ENCODE measurements at regions not wholly inside any gene's neighbourhood (a gene's known extent, or its start where the extent isn't known, plus 50 kb on each side); places are given as distances from the start of the nearest gene placed in this dataset.

DNA sequence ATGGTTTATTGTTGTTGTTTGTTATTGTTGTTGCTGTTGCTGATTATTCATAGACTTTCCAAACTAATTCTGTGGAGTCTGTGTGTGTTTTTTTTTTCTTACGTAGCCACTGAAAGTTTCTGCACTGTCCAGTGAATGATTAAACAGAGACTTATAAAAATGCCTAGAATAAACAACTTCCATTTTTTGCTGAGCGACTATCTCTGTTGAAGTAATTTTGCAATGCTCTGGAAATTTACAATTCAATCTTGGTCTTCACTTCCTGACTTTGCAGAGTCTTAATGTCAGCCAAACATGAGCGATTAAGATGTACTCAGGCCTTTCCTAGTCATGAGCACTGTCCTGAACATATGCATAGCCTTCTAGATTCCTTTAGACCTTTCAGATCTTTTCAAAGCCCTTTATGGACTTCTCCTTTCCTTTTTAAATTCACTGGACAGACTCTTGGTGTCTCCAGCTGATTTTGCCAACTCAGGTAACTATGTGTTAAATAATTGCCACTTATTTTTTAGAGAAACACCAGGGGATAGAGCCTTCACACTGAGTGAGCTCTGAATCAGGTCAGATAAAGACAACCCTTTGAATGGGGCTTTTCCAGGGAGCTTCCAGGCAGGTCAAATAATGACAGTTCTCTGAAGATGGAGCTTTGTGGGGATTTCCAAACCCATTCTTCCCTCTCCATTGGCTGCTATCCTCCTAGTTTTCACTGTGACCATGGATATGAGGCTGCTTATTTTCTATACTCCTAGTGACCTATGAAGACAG lies 622.8 kb upstream of the EPHA7 start:
- no peak overlapping the region for H3K9ac ChIP-seq (ENCODE audit: low read length)
- POLR2A ChIA-PET = no interaction called here
- intact Hi-C loops (cut with micrococcal nuclease) = no loop called here
- H3K4me1 Mint-ChIP-seq = no peaks in the 10 kb centered on the region
- no peak overlapping the region for H3K4me2 ChIP-seq (replicated peaks; ENCODE audit: low read depth, low read length, poor library complexity, severe bottlenecking)
- 86% methylated on average over 2 of the region's 3 CpGs for WGBS (ENCODE audit: insufficient coverage)
- H3K27ac Mint-ChIP-seq = no peak overlapping the region
- H3K4me1 ChIP-seq (ENCODE audit: control insufficient read depth in 2 of 2, insufficient read depth in 2 of 2, low read length in 2 of 2) = no peaks in the 10 kb centered on the region
- H3K9me3 Mint-ChIP-seq (ENCODE audit: insufficient read depth) = no peaks in the 10 kb centered on the region
- H3K36me3 ChIP-seq (replicated peaks in 1 of 2; ENCODE audit: control extremely low read depth in 1 of 2, control insufficient read depth in 1 of 2, extremely low read depth in 1 of 2, insufficient read depth in 2 of 2, low read length in 1 of 2) = no peaks in the 10 kb centered on the region
- CTCF ChIA-PET = no interaction called here
- H3K4me3 ChIP-seq (ENCODE audit: control extremely low read depth in 1 of 5, extremely low read depth in 1 of 5, insufficient read depth in 1 of 5, low read depth in 2 of 5, low read length in 4 of 5) = no peak overlapping the region
- no peaks in the 10 kb centered on the region for H3K79me2 ChIP-seq (ENCODE audit: control insufficient read depth, insufficient read depth, low read length)
- no peak overlapping the region for H2AFZ ChIP-seq (ENCODE audit: insufficient read depth, low read depth, low read length, poor library complexity, severe bottlenecking)
- DNase-seq (no peak), ATAC-seq (ENCODE audit: low read depth) (no peak)
- peaks cover 0 to 3% (median 2%) of the 10 kb centered on the region in 3 donors for H3K9me3 ChIP-seq (ENCODE audit: control extremely low read depth in 1 of 3, control insufficient read depth in 2 of 3, insufficient read depth in 1 of 3, low read length in 2 of 3)
- no peak overlapping the region for H3K4me3 Mint-ChIP-seq
- TF ChIP-seq CTCF (IDR thresholded peaks at IDR 0.05) = no peak
- no peak for TF ChIP-seq EZH2 (IDR thresholded peaks at IDR 0.05; ENCODE audit: borderline replicate concordance, insufficient read depth, low read depth, low read length, poor library complexity, severe bottlenecking)
- no peaks in the 10 kb centered on the region for H3K27me3 ChIP-seq (replicated peaks in 1 of 4; ENCODE audit: control extremely low read depth in 1 of 4, control insufficient read depth in 3 of 4, insufficient read depth in 4 of 4, low read length in 3 of 4)
- no peaks in the 10 kb centered on the region for H3K27me3 Mint-ChIP-seq
- H4K20me1 ChIP-seq (ENCODE audit: control insufficient read depth, insufficient read depth, low read length, poor library complexity, severe bottlenecking) = no peaks in the 10 kb centered on the region
- no peak overlapping the region for H3K27ac ChIP-seq (ENCODE audit: low read length in 2 of 2)

DNA sequence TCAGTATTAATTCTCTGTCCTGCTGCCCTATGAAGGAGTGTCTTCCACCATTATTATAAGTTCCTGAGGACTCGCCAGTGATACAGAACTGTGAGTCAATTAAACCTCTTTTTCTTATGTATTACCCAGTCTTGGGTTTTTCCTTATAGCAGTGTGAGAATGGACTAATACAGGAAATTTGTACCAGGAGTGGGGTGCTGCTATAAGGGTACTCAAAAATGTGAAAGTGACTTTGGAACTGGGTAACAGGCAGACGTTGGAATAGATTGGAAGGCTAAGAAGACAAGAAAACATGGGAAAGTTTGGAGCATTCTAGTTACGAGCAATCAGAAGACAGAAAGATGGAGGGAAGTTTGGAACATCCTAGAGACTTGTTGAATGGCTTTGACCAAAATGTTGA lies 616.7 kb upstream of the EPHA7 start:
- POLR2A ChIA-PET = no interaction called here
- H3K36me3 ChIP-seq (replicated peaks in 1 of 2; ENCODE audit: control extremely low read depth in 1 of 2, control insufficient read depth in 1 of 2, extremely low read depth in 1 of 2, insufficient read depth in 2 of 2, low read length in 1 of 2) = no peaks in the 10 kb centered on the region
- no peak overlapping the region for H3K4me2 ChIP-seq (replicated peaks; ENCODE audit: low read depth, low read length, poor library complexity, severe bottlenecking)
- no peak overlapping the region for H3K9ac ChIP-seq (ENCODE audit: low read length)
- intact Hi-C loops (cut with micrococcal nuclease) = no loop called here
- no peak overlapping the region for H3K27ac Mint-ChIP-seq
- no peaks in the 10 kb centered on the region for H3K4me1 Mint-ChIP-seq
- H3K4me3 ChIP-seq (ENCODE audit: control extremely low read depth in 1 of 5, extremely low read depth in 1 of 5, insufficient read depth in 1 of 5, low read depth in 2 of 5, low read length in 4 of 5) = no peak overlapping the region
- H2AFZ ChIP-seq (ENCODE audit: insufficient read depth, low read depth, low read length, poor library complexity, severe bottlenecking) = no peak overlapping the region
- H3K79me2 ChIP-seq (ENCODE audit: control insufficient read depth, insufficient read depth, low read length) = no peaks in the 10 kb centered on the region
- WGBS (ENCODE audit: insufficient coverage) = 85% methylated on average over 2 of the region's 3 CpGs
- TF ChIP-seq CTCF (IDR thresholded peaks at IDR 0.05) = no peak
- no peak for TF ChIP-seq EZH2 (IDR thresholded peaks at IDR 0.05; ENCODE audit: borderline replicate concordance, insufficient read depth, low read depth, low read length, poor library complexity, severe bottlenecking)
- ATAC-seq (ENCODE audit: low read depth) (no peak), DNase-seq (no peak)
- no peaks in the 10 kb centered on the region for H3K27me3 ChIP-seq (replicated peaks in 1 of 4; ENCODE audit: control extremely low read depth in 1 of 4, control insufficient read depth in 3 of 4, insufficient read depth in 4 of 4, low read length in 3 of 4)
- no peak overlapping the region for H3K4me3 Mint-ChIP-seq
- no peaks in the 10 kb centered on the region for H3K27me3 Mint-ChIP-seq
- H3K4me1 ChIP-seq (ENCODE audit: control insufficient read depth in 2 of 2, insufficient read depth in 2 of 2, low read length in 2 of 2) = no peaks in the 10 kb centered on the region
- H3K9me3 ChIP-seq (ENCODE audit: control extremely low read depth in 1 of 3, control insufficient read depth in 2 of 3, insufficient read depth in 1 of 3, low read length in 2 of 3) = peaks cover 0 to 9% (median 7%) of the 10 kb centered on the region in 3 donors
- no peak overlapping the region for H3K27ac ChIP-seq (ENCODE audit: low read length in 2 of 2)
- CTCF ChIA-PET = no interaction called here
- H3K9me3 Mint-ChIP-seq (ENCODE audit: insufficient read depth) = peaks cover 6% of the 10 kb centered on the region
- H4K20me1 ChIP-seq (ENCODE audit: control insufficient read depth, insufficient read depth, low read length, poor library complexity, severe bottlenecking) = no peaks in the 10 kb centered on the region

Data from B cell (primary cell).